ENCODE measurements at regions not wholly inside any gene's neighbourhood (a gene's known extent, or its start where the extent isn't known, plus 50 kb on each side); places are given as distances from the start of the nearest gene placed in this dataset.

DNA sequence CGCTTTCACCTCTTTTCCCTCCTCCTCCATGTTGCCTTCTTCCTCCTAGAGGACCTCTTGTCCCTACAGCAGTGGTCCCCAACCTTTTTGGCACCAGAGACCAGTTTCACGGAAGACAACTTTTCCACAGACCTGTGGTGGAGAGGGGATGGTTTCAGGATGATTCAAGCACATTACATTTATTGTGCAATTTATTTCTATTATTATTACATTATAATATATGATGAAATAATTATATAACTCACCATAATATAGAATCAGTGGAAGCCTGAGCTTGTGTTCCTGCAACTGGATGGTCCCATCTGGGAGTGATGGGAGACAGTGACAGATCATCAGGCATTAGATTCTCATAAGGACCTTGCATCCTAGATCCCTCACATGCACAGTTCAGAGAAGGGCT is 152.2 kb upstream of the NCKAP5 start:
- H3K9me3 ChIP-seq (replicated peaks; ENCODE audit: control insufficient read depth, insufficient read depth, low read length) = no peaks in the 10 kb centered on the region
- intact Hi-C loops (cut with micrococcal nuclease; ENCODE audit: unreplicated experiment) = no loop called here
- FAIRE-seq (no peak), ATAC-seq (no peak), DNase-seq (ENCODE audit: low read depth, low spot score) (no peak)
- H2AFZ ChIP-seq (ENCODE audit: control insufficient read depth, low read depth, low read length) = no peak overlapping the region
- no peaks in the 10 kb centered on the region for H3K4me1 ChIP-seq (ENCODE audit: control insufficient read depth, insufficient read depth, low read length)
- H3K4me3 ChIP-seq = no peak overlapping the region
- H3K4me2 ChIP-seq (ENCODE audit: control insufficient read depth, insufficient read depth) = no peak overlapping the region
- H4K20me1 ChIP-seq (ENCODE audit: control insufficient read depth, insufficient read depth) = no peaks in the 10 kb centered on the region
- WGBS (ENCODE audit: insufficient coverage, insufficient replicate concordance, low lambda C conversion rate, missing lambda C conversion rate) = 39% methylated on average over 2 of the region's 2 CpGs
- no peaks in the 10 kb centered on the region; a peak in 1 of 4 replicates for H3K27me3 ChIP-seq (replicated peaks in 1 of 2; ENCODE audit: control insufficient read depth in 2 of 2, insufficient read depth in 2 of 2, low read length in 1 of 2)
- in situ Hi-C loops (cut with MboI) = no loop called here
- ChIA-PET RAD21 (ENCODE audit: unreplicated experiment) (no interaction called here), SMC1A (ENCODE audit: uncharacterized antibody, unreplicated experiment) (no interaction called here), CTCF (no interaction called here), POLR2A (no interaction called here)
- no peaks in the 10 kb centered on the region for H3K79me2 ChIP-seq (ENCODE audit: control insufficient read depth, insufficient read depth, low read length)
- no TSS peak for BruUV-seq (replicated peaks)
- no peak overlapping the region for H3K9ac ChIP-seq (ENCODE audit: control insufficient read depth, insufficient read depth, low read length)
- H3K27ac ChIP-seq (ENCODE audit: control insufficient read depth, insufficient read depth) = no peak overlapping the region
- H3K36me3 ChIP-seq (ENCODE audit: control insufficient read depth in 2 of 2, insufficient read depth in 2 of 2, low read length in 1 of 2) = no peaks in the 10 kb centered on the region
- TF ChIP-seq, protein P1, sequence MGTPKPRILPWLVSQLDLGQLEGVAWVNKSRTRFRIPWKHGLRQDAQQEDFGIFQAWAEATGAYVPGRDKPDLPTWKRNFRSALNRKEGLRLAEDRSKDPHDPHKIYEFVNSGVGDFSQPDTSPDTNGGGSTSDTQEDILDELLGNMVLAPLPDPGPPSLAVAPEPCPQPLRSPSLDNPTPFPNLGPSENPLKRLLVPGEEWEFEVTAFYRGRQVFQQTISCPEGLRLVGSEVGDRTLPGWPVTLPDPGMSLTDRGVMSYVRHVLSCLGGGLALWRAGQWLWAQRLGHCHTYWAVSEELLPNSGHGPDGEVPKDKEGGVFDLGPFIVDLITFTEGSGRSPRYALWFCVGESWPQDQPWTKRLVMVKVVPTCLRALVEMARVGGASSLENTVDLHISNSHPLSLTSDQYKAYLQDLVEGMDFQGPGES (IDR thresholded peaks at IDR 0.05) = no peak
- TF ChIP-seq, protein P2, sequence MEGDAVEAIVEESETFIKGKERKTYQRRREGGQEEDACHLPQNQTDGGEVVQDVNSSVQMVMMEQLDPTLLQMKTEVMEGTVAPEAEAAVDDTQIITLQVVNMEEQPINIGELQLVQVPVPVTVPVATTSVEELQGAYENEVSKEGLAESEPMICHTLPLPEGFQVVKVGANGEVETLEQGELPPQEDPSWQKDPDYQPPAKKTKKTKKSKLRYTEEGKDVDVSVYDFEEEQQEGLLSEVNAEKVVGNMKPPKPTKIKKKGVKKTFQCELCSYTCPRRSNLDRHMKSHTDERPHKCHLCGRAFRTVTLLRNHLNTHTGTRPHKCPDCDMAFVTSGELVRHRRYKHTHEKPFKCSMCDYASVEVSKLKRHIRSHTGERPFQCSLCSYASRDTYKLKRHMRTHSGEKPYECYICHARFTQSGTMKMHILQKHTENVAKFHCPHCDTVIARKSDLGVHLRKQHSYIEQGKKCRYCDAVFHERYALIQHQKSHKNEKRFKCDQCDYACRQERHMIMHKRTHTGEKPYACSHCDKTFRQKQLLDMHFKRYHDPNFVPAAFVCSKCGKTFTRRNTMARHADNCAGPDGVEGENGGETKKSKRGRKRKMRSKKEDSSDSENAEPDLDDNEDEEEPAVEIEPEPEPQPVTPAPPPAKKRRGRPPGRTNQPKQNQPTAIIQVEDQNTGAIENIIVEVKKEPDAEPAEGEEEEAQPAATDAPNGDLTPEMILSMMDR (IDR thresholded peaks at IDR 0.05 in 2 of 3, conservative IDR thresholded peaks at IDR 0.05 in 1 of 3; ENCODE audit: control insufficient read depth in 2 of 3, extremely low read depth in 1 of 3, insufficient read depth in 1 of 3, low read depth in 3 of 3, low read length in 3 of 3) = no peak
- TF ChIP-seq SMAD5 (IDR thresholded peaks at IDR 0.05; ENCODE audit: low read depth) = no peak
- TF ChIP-seq ZNF622 (IDR thresholded peaks at IDR 0.05) = no peak
- no peak for TF ChIP-seq EGR1 (IDR thresholded peaks at IDR 0.05; ENCODE audit: borderline replicate concordance in 1 of 2, low read depth in 2 of 2, low read length in 2 of 2)
- no peak for TF ChIP-seq POU2F2 (IDR thresholded peaks at IDR 0.05; ENCODE audit: borderline replicate concordance, low read depth, low read length)
- TF ChIP-seq SMC3 (IDR thresholded peaks at IDR 0.05; ENCODE audit: borderline replicate concordance, low read length) = no peak
- no peak for TF ChIP-seq STAT3 (IDR thresholded peaks at IDR 0.05; ENCODE audit: low read depth, low read length)
- no peak for TF ChIP-seq RUNX3 (IDR thresholded peaks at IDR 0.05; ENCODE audit: low read length)
- TF ChIP-seq ZNF384 (IDR thresholded peaks at IDR 0.05; ENCODE audit: borderline replicate concordance, low read depth, low read length) = no peak
- no peak for TF ChIP-seq PAX8 (IDR thresholded peaks at IDR 0.05)
- no peak for TF ChIP-seq PML (IDR thresholded peaks at IDR 0.05; ENCODE audit: low read length)
- TF ChIP-seq FOS (IDR thresholded peaks at IDR 0.05; ENCODE audit: borderline replicate concordance, extremely low read depth, insufficient read length) = no peak
- TF ChIP-seq, protein P3, sequence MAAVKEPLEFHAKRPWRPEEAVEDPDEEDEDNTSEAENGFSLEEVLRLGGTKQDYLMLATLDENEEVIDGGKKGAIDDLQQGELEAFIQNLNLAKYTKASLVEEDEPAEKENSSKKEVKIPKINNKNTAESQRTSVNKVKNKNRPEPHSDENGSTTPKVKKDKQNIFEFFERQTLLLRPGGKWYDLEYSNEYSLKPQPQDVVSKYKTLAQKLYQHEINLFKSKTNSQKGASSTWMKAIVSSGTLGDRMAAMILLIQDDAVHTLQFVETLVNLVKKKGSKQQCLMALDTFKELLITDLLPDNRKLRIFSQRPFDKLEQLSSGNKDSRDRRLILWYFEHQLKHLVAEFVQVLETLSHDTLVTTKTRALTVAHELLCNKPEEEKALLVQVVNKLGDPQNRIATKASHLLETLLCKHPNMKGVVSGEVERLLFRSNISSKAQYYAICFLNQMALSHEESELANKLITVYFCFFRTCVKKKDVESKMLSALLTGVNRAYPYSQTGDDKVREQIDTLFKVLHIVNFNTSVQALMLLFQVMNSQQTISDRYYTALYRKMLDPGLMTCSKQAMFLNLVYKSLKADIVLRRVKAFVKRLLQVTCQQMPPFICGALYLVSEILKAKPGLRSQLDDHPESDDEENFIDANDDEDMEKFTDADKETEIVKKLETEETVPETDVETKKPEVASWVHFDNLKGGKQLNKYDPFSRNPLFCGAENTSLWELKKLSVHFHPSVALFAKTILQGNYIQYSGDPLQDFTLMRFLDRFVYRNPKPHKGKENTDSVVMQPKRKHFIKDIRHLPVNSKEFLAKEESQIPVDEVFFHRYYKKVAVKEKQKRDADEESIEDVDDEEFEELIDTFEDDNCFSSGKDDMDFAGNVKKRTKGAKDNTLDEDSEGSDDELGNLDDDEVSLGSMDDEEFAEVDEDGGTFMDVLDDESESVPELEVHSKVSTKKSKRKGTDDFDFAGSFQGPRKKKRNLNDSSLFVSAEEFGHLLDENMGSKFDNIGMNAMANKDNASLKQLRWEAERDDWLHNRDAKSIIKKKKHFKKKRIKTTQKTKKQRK (IDR thresholded peaks at IDR 0.05; ENCODE audit: low read depth, low read length) = no peak
- TF ChIP-seq ASH2L (IDR thresholded peaks at IDR 0.05; ENCODE audit: borderline replicate concordance, low read depth) = no peak
- TF ChIP-seq, protein P4, sequence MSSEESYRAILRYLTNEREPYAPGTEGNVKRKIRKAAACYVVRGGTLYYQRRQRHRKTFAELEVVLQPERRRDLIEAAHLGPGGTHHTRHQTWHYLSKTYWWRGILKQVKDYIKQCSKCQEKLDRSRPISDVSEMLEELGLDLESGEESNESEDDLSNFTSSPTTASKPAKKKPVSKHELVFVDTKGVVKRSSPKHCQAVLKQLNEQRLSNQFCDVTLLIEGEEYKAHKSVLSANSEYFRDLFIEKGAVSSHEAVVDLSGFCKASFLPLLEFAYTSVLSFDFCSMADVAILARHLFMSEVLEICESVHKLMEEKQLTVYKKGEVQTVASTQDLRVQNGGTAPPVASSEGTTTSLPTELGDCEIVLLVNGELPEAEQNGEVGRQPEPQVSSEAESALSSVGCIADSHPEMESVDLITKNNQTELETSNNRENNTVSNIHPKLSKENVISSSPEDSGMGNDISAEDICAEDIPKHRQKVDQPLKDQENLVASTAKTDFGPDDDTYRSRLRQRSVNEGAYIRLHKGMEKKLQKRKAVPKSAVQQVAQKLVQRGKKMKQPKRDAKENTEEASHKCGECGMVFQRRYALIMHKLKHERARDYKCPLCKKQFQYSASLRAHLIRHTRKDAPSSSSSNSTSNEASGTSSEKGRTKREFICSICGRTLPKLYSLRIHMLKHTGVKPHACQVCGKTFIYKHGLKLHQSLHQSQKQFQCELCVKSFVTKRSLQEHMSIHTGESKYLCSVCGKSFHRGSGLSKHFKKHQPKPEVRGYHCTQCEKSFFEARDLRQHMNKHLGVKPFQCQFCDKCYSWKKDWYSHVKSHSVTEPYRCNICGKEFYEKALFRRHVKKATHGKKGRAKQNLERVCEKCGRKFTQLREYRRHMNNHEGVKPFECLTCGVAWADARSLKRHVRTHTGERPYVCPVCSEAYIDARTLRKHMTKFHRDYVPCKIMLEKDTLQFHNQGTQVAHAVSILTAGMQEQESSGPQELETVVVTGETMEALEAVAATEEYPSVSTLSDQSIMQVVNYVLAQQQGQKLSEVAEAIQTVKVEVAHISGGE (CRISPR knock-in tag; IDR thresholded peaks at IDR 0.05) = no peak
- no peak for TF ChIP-seq NR2F1 (conservative IDR thresholded peaks at IDR 0.05)

Data from GM12878 (cell line).